ENCODE measurements at regions not wholly inside any gene's neighbourhood (a gene's known extent, or its start where the extent isn't known, plus 50 kb on each side); places are given as distances from the start of the nearest gene placed in this dataset.

GRCh38 chr13:79710376-79710775 is 229.4 kb downstream of the NDFIP2 start:
- H3K79me1 ChIP-seq (ENCODE audit: low read depth in 1 of 2, low read length in 2 of 2) = no peaks in the 10 kb centered on the region
- H2BK15ac ChIP-seq (ENCODE audit: low read depth, low read length) = no peak overlapping the region
- no peak overlapping the region for H3K27ac ChIP-seq (ENCODE audit: insufficient read depth, low read length)
- no peak; the same call in 1 of the 2 replicates for ATAC-seq (ENCODE audit: low read depth)
- H2BK20ac ChIP-seq (ENCODE audit: low read depth, low read length) = no peak overlapping the region
- ChIA-PET CTCF (no interaction called here), POLR2A (ENCODE audit: unreplicated experiment) (no interaction called here)
- no peak overlapping the region for H3K4ac ChIP-seq (ENCODE audit: low read depth, low read length)
- dilution Hi-C loops (cut with HindIII; ENCODE audit: low sequenced_read_pairs, unreplicated experiment) (no loop called here), intact Hi-C loops (cut with micrococcal nuclease) (no loop called here), in situ Hi-C loops (cut with MboI; ENCODE audit: low sequenced_read_pairs) (no loop called here)
- H3K18ac ChIP-seq (ENCODE audit: low read depth, low read length) = no peak overlapping the region
- H4K91ac ChIP-seq (ENCODE audit: insufficient read depth, low read depth, low read length) = no peak overlapping the region
- WGBS, 2 experiments (ENCODE audit: extremely low coverage in 2 of 2, insufficient read length in 1 of 2) = no CpG with 5 or more reads among the region's 1 CpG
- TF ChIP-seq MXI1 (IDR thresholded peaks at IDR 0.05; ENCODE audit: borderline replicate concordance, low read depth, low read length) (no peak), USF2 (IDR thresholded peaks at IDR 0.05; ENCODE audit: low read depth, low read length) (no peak), CEBPB (IDR thresholded peaks at IDR 0.05; ENCODE audit: low read depth, low read length) (no peak), MAZ (IDR thresholded peaks at IDR 0.05; ENCODE audit: borderline replicate concordance, low read depth, low read length) (no peak), MAFK (IDR thresholded peaks at IDR 0.05; ENCODE audit: low read depth, low read length) (no peak), CHD1 (IDR thresholded peaks at IDR 0.05; ENCODE audit: low read depth, low read length) (no peak), FOS (IDR thresholded peaks at IDR 0.05; ENCODE audit: low read depth, low read length) (no peak), RAD21 (IDR thresholded peaks at IDR 0.05; ENCODE audit: low read length) (no peak), RCOR1 (IDR thresholded peaks at IDR 0.05; ENCODE audit: insufficient replicate concordance, low read length) (no peak), POLR2A (IDR thresholded peaks at IDR 0.05; ENCODE audit: low read depth, low read length) (no peak), RFX5 (IDR thresholded peaks at IDR 0.05; ENCODE audit: low read depth, low read length) (no peak), BHLHE40 (IDR thresholded peaks at IDR 0.05; ENCODE audit: low read depth, low read length) (no peak)
- no peak overlapping the region for H2AK9ac ChIP-seq (replicated peaks; ENCODE audit: low read depth, low read length, poor library complexity)
- H3K27me3 ChIP-seq (ENCODE audit: control insufficient read depth, insufficient read depth, low read length) = no peaks in the 10 kb centered on the region
- H3K9ac ChIP-seq (ENCODE audit: low read depth, low read length) = no peak overlapping the region
- no peaks in the 10 kb centered on the region for H3K4me1 ChIP-seq (ENCODE audit: control insufficient read depth, insufficient read depth, low read length)
- no peaks in the 10 kb centered on the region for H4K20me1 ChIP-seq (ENCODE audit: insufficient read depth, low read length)
- H2AFZ ChIP-seq (replicated peaks; ENCODE audit: low read length, poor library complexity) = no peak overlapping the region
- no TSS peak for BruUV-seq (replicated peaks)
- H4K5ac ChIP-seq (ENCODE audit: low read depth, low read length) = no peak overlapping the region
- H3K4me2 ChIP-seq (ENCODE audit: low read depth, low read length) = no peak overlapping the region
- DNase-seq = no peak
- H3K56ac ChIP-seq (ENCODE audit: extremely low read depth, insufficient read depth, low read length) = no peak overlapping the region
- H2AK5ac ChIP-seq (ENCODE audit: low read depth, low read length) = no peak overlapping the region
- H3K4me3 ChIP-seq (ENCODE audit: insufficient read depth, low read depth, low read length) = no peak overlapping the region
- H3K36me3 ChIP-seq (ENCODE audit: control insufficient read depth, insufficient read depth, low read length) = no peaks in the 10 kb centered on the region
- no peak overlapping the region for H2BK120ac ChIP-seq (ENCODE audit: low read depth, low read length)
- no peaks in the 10 kb centered on the region for H3K9me1 ChIP-seq (ENCODE audit: insufficient read depth, low read length)
- H3K14ac ChIP-seq (replicated peaks; ENCODE audit: low read depth, low read length) = no peak overlapping the region
- no peak overlapping the region for H4K8ac ChIP-seq (ENCODE audit: low read depth in 2 of 2, low read length in 2 of 2)
- no peak overlapping the region for H3K23ac ChIP-seq (ENCODE audit: low read depth, low read length)
- no peaks in the 10 kb centered on the region for H3K9me3 ChIP-seq (ENCODE audit: control insufficient read depth, insufficient read depth, low read length)
- no peak overlapping the region for H2BK5ac ChIP-seq (ENCODE audit: low read depth, low read length, poor library complexity, severe bottlenecking)

Data from IMR-90 (cell line).